K562 (cell line): ENCODE measurements at regions not wholly inside any gene's neighbourhood (a gene's known extent, or its start where the extent isn't known, plus 50 kb on each side); places are given as distances from the start of the nearest gene placed in this dataset.

Experiments
- ATAC-seq: fragments of 200-7000 bp; cut with Tn5 transposase; 3 replicates; pipeline ENCODE4 v1.9.1; 2020; ENCODE audit warnings: moderate library complexity
- BruUV-seq: library from RNA; stranded (reverse); fragments of 400-500 nt; replicated peaks from 2 replicates; lab custom pipeline; 2021; lab: Mats Ljungman, UMichigan
- CTCF ChIA-PET: fragments of 300-600 bp; formaldehyde crosslinking; extraction: SDS; loops from one replicate; lab custom pipeline; 2021; ENCODE audit warnings: low intra/inter-chr PET ratio; lab: Yijun Ruan, JAX
- POLR2A ChIA-PET: fragments of 300-600, 350-650 bp; sonication (Branson Sonifier 250); formaldehyde crosslinking; extraction: SDS; loops from one replicate; lab custom pipeline; 2021; ENCODE audit warnings: antibody characterized with exemption, inconsistent platforms; lab: Yijun Ruan, JAX
- DNase-seq, 4 experiments: peaks; one replicate each; pipeline versions ENCODE4 v3.0.0 to v3.0.0-alpha.2; 2011 to 2018; ENCODE audit warnings: low spot score in 3 of 4, mixed read lengths in 3 of 4; ENCODE audit errors: extremely low read depth in 1 of 4
- FAIRE-seq: peaks from 2 replicates; lab custom pipeline; 2011; peaks lifted over from hg19 to GRCh38; lab: Jason Lieb, UNC
- H2AFZ ChIP-seq: 2 replicates; pipeline ENCODE4 v1.6.0; 2011; ENCODE audit warnings: low read depth, low read length, control low read depth, inconsistent platforms
- H3K27ac ChIP-seq: fragments of 200-600 bp; 3 replicates; pipeline ENCODE4 v1.8.0; 2011; ENCODE audit warnings: low read depth, mild to moderate bottlenecking, control low read depth, inconsistent platforms, low read length, moderate library complexity, mixed read lengths; ENCODE audit errors: extremely low read depth
- H3K27me3 ChIP-seq, 2 experiments: fragments of 300-600 bp in 1 of 2; 2 replicates in 1 of 2; 3 replicates in 1 of 2; pipeline versions ENCODE4 v1.6.0 to v1.8.0; 2011; ENCODE audit warnings: inconsistent platforms in 2 of 2, low read length in 2 of 2, mild to moderate bottlenecking in 1 of 2, mixed read lengths in 1 of 2, moderate library complexity in 1 of 2; ENCODE audit not compliant: control insufficient read depth in 2 of 2, insufficient read depth in 2 of 2
- H3K36me3 ChIP-seq: fragments of 300-600 bp; 3 replicates; pipeline ENCODE4 v1.8.0; 2011; ENCODE audit warnings: mild to moderate bottlenecking, low read length, inconsistent platforms; ENCODE audit not compliant: control insufficient read depth, insufficient read depth
- H3K4me1 ChIP-seq, 2 experiments: fragments of 200-600 bp in 1 of 2; replicated peaks in 1 of 2; 2 replicates in 1 of 2; 3 replicates in 1 of 2; pipeline versions ENCODE4 v1.5.1 to v1.8.0; 2011; ENCODE audit warnings: inconsistent platforms in 2 of 2, low read length in 2 of 2, mild to moderate bottlenecking in 1 of 2, mixed read lengths in 1 of 2, moderate library complexity in 1 of 2; ENCODE audit not compliant: control insufficient read depth in 2 of 2, insufficient read depth in 2 of 2
- H3K4me2 ChIP-seq: 2 replicates; pipeline ENCODE4 v1.6.1; 2011; ENCODE audit warnings: low read length, control low read depth, inconsistent platforms, mixed read lengths; ENCODE audit not compliant: insufficient read depth
- H3K4me3 ChIP-seq: fragments of 200-600 bp; sonication (generic), shearing (Covaris generic); 2 replicates; pipeline ENCODE4 v1.5.1; 2016; ENCODE audit warnings: control low read depth, inconsistent platforms
- H3K79me2 ChIP-seq: fragments of 200-600 bp; 3 replicates; pipeline ENCODE4 v1.8.0; 2011; ENCODE audit warnings: low read length, inconsistent platforms; ENCODE audit not compliant: control insufficient read depth, insufficient read depth
- H3K9ac ChIP-seq, 2 experiments: 2 replicates each; pipeline versions ENCODE4 v1.6.0 to v1.6.1; 2011; ENCODE audit warnings: low read depth in 2 of 2, low read length in 2 of 2, control low read depth in 1 of 2, inconsistent platforms in 1 of 2, mild to moderate bottlenecking in 1 of 2, mixed read lengths in 1 of 2; ENCODE audit not compliant: insufficient read depth in 1 of 2
- H3K9me1 ChIP-seq: one replicate; pipeline ENCODE4 v1.6.0; 2011; ENCODE audit warnings: inconsistent platforms, mild to moderate bottlenecking, low read length, moderate library complexity; ENCODE audit not compliant: control insufficient read depth, insufficient read depth
- H3K9me3 ChIP-seq: replicated peaks from 2 replicates; pipeline ENCODE4 v1.5.1; 2011; ENCODE audit warnings: low read depth, low read length, inconsistent platforms; ENCODE audit not compliant: control insufficient read depth, insufficient read depth
- H4K20me1 ChIP-seq: replicated peaks from 2 replicates; pipeline ENCODE4 v1.6.1; 2011; ENCODE audit warnings: low read length, inconsistent platforms, mixed read lengths; ENCODE audit not compliant: control insufficient read depth, insufficient read depth
- CREM ChIP-seq: IDR thresholded peaks from 2 replicates; pipeline ENCODE4 v1.6.1; 2014; ENCODE audit warnings: antibody characterized with exemption, low read depth
- HEY1 ChIP-seq: fragments of 250-450 bp; sonication (Bioruptor Pico); IDR thresholded peaks from 2 replicates; pipeline ENCODE4 v1.5.0; 2020; ENCODE audit warnings: mild to moderate bottlenecking, moderate library complexity, borderline replicate concordance
- HIVEP1 ChIP-seq: fragments of 250-450 bp; sonication (Bioruptor Pico); IDR thresholded peaks from 2 replicates; pipeline ENCODE4 v1.4.0; 2020; ENCODE audit warnings: mild to moderate bottlenecking
- POLR2AphosphoS2 ChIP-seq: IDR thresholded peaks from 2 replicates; pipeline ENCODE4 v1.6.1; 2012; ENCODE audit warnings: low read length, improper control_type of control experiment
- SPI1 ChIP-seq: IDR thresholded peaks from 2 replicates; pipeline ENCODE4 v1.6.1; 2011; ENCODE audit warnings: low read depth, low read length, control low read depth, borderline replicate concordance
- ZKSCAN3 ChIP-seq: fragments of 250-450 bp; sonication (Bioruptor Pico); IDR thresholded peaks from 2 replicates; pipeline ENCODE4 v1.4.0; 2020
- WGBS: fragments of 100-300 bp; shearing (Covaris generic); methylation state at CpG from one replicate; pipeline ENCODE4 v1.1.6; 2016; ENCODE audit warnings: low coverage, mixed read lengths; ENCODE audit not compliant: insufficient coverage; ENCODE audit errors: missing lambda C conversion rate; 5-methylcytosine and 5-hydroxymethylcytosine counted together
- in situ Hi-C: fragments of 300-500 bp; cut with MboI; formaldehyde crosslinking; loops from 4 replicates; pipeline ENCODE4 v1.15.0; 2018; ENCODE audit warnings: inconsistent platforms, mixed read lengths
- intact Hi-C: fragments of 100-400 bp; cut with micrococcal nuclease; formaldehyde crosslinking; loops from 2 replicates; pipeline ENCODE4 v1.14.2; 2022
- TF ChIP-seq, protein P1 (sequence below): fragments of 250-450 bp; sonication (Bioruptor Pico); IDR thresholded peaks from 2 replicates; pipeline ENCODE4 v1.4.0; 2020; ENCODE audit warnings: mild to moderate bottlenecking

DNA sequence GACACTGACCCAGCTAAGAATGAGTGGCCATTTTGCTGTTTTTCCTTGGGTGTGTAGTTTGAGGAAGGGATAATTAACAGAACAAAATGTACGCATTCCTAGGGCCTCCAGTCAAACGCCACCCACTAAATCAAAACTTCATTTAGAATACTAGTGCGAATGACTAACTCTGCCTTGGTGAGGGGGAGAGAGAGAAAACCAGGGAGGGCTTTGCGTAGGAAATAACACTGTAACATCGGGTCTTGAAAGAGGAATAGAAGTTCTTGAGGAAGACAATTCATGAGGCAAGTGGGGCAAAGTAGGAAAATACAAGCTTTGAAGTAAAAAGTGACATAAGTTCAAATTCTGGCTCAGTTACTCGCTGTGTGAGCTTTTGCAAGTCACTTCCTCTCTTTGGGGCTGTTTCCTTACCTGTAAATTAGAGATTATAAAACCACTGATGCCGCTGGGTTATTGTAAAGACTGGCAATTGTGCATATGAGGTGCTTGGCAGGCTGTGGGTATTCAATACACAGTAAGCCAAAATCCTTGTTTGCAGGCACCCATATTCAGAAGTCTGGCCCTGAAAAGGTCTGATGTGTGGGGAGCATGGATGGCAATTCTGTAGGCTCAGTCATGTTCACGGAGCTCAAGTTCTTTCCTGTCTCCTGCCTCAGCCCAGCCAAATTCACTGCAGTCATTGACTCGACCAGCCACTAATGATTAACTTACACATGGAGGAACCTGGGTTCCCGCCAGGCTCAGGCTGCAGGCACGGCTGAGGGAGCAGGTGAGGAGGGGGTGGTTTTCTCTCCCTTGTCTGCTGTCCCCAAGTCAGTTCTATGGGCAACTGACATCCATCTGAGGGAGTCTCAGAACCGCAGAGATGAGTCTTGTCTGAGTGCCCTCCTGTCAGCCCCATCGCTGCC lies 140.3 kb upstream of the CSF3R start:
- Histone ChIP-seq H3K4me2 (no peak overlapping the region), H4K20me1 (peaks cover 11% of the 10 kb centered on the region), H3K79me2 (no peaks in the 10 kb centered on the region), H3K9me3 (no peaks in the 10 kb centered on the region), H3K9ac (no peak overlapping the region), H3K27ac (no peak overlapping the region), H3K4me3 (no peak overlapping the region), H3K4me1 (no peaks in the 10 kb centered on the region), H3K9me1 (no peaks in the 10 kb centered on the region), H3K36me3 (no peaks in the 10 kb centered on the region), H3K27me3 (peaks cover 17 to 46% of the 10 kb centered on the region in 2 experiments), H2AFZ (no peak overlapping the region)
- no peak for TF ChIP-seq ZKSCAN3 (CRISPR knock-in tag)
- TF ChIP-seq, protein P1, sequence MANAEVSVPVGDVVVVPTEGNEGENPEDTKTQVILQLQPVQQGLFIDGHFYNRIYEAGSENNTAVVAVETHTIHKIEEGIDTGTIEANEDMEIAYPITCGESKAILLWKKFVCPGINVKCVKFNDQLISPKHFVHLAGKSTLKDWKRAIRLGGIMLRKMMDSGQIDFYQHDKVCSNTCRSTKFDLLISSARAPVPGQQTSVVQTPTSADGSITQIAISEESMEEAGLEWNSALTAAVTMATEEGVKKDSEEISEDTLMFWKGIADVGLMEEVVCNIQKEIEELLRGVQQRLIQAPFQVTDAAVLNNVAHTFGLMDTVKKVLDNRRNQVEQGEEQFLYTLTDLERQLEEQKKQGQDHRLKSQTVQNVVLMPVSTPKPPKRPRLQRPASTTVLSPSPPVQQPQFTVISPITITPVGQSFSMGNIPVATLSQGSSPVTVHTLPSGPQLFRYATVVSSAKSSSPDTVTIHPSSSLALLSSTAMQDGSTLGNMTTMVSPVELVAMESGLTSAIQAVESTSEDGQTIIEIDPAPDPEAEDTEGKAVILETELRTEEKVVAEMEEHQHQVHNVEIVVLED, result no peak
- no peak for TF ChIP-seq HEY1 (CRISPR knock-in tag)
- TF ChIP-seq SPI1, result peak; percentile 56; the same call in 1 of the 2 replicates
- TF ChIP-seq POLR2AphosphoS2, result no peak
- TF ChIP-seq CREM, result no peak
- no peak for TF ChIP-seq HIVEP1
- POLR2A ChIA-PET, result no interaction called here
- in situ Hi-C loops (no loop called here), intact Hi-C loops (no loop called here)
- CTCF ChIA-PET, result no interaction called here
- FAIRE-seq (no peak), DNase-seq (no peak), ATAC-seq (no peak; the same call in 2 of the 3 replicates)
- no TSS peak for BruUV-seq
- 0% methylated on average over 13 of the region's 13 CpGs for WGBS
